VCaP (cell line): ENCODE measurements at regions not wholly inside any gene's neighbourhood (a gene's known extent, or its start where the extent isn't known, plus 50 kb on each side); places are given as distances from the start of the nearest gene placed in this dataset.

Experiments
- H3K27ac ChIP-seq: fragments of 450-650 bp; 2 replicates; pipeline ENCODE4 v1.5.1; 2017
- TF ChIP-seq, protein P1 (sequence below): fragments of 450-650 bp; conservative IDR thresholded peaks from 2 replicates; pipeline ENCODE4 v1.5.1; 2017; ENCODE audit warnings: mild to moderate bottlenecking, moderate library complexity

DNA sequence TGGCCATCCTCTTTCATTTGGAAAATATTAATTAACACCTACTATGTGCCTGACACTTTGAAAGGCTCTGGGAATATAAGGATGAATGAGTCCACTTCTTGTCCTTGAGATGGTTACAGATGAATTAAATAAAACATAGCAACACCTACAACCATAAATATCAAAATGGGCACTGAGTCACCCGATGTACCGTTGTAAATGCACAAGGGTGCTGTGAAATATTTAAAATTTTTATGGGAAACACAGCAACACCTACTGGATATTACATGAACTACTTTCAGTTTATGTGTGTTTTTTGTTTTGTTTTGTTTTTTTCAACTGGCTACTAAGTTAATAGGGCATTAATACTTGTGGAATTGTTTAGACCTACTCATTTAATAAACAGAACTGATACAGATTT is 239.0 kb upstream of the NAALADL2 start:
- TF ChIP-seq, protein P1, sequence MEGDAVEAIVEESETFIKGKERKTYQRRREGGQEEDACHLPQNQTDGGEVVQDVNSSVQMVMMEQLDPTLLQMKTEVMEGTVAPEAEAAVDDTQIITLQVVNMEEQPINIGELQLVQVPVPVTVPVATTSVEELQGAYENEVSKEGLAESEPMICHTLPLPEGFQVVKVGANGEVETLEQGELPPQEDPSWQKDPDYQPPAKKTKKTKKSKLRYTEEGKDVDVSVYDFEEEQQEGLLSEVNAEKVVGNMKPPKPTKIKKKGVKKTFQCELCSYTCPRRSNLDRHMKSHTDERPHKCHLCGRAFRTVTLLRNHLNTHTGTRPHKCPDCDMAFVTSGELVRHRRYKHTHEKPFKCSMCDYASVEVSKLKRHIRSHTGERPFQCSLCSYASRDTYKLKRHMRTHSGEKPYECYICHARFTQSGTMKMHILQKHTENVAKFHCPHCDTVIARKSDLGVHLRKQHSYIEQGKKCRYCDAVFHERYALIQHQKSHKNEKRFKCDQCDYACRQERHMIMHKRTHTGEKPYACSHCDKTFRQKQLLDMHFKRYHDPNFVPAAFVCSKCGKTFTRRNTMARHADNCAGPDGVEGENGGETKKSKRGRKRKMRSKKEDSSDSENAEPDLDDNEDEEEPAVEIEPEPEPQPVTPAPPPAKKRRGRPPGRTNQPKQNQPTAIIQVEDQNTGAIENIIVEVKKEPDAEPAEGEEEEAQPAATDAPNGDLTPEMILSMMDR = peak; percentile 28
- no peak overlapping the region for H3K27ac ChIP-seq

DNA sequence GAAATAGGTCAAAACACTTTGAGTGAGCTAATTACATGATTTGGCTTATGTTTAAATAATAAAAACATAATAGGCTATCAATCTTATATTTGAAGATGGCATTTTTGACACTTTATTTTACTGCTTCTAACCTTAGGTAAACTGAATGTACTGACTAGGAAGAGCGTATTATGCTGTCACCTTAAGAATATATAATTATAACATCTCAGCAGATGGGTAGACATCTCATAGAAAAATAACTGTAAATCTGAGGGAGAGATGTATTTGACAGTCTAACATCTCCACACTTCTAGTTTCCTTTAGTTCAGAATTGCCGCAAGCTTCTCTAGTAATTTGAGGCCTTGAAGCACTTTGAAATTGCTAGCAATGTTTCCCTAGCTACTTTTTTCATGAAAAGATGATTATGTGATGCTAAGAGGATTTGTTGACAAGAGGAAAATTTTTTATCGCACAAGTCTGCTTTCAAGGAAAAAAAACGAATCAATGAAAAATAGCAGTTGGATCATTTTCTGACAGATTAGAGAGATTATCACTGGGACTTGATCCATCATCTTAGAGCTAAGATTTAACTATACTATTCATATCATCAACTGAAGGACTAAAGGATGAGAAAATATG is 238.2 kb upstream of the NAALADL2 start:
- TF ChIP-seq, protein P1 = no peak
- H3K27ac ChIP-seq = no peak overlapping the region

DNA sequence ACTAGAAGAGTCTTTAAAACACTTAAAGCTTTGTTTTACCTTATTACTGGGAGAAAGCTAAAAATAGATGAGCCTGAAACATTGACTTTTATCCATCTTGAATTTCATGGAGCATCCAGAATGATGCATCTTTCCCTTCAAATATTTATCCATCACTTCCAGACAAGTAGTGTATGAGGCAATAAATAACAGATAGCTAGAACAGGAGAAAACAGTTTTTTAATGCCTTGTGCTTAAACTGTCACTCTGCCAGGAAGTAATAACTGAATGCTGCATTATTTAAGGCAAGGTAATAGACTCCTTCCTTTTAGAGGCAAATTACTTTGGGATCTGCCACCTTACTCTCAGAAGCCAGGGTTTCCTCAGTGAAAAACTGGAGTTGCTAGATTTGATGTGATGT is 225.8 kb upstream of the NAALADL2 start:
- no peak overlapping the region for H3K27ac ChIP-seq
- TF ChIP-seq, protein P1 = no peak

DNA sequence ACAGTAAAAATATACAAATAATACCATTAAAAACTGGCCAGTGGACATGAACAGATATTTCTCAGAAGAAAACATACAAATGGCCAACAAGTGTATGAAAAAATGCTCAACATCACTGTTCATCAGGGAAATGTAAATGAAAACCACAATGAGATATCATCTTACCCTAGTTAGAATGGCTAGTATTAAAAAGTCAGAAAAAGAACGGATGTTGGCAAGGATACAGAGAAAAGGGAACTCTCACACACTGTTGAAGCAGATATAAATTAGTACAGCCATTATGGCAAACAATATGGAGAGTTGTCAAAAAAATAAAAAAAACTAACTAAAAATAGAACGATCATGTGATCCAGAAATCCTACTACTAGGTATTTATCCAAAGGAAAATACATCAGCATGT is 222.7 kb upstream of the NAALADL2 start:
- no peak overlapping the region for H3K27ac ChIP-seq
- TF ChIP-seq, protein P1 = no peak

DNA sequence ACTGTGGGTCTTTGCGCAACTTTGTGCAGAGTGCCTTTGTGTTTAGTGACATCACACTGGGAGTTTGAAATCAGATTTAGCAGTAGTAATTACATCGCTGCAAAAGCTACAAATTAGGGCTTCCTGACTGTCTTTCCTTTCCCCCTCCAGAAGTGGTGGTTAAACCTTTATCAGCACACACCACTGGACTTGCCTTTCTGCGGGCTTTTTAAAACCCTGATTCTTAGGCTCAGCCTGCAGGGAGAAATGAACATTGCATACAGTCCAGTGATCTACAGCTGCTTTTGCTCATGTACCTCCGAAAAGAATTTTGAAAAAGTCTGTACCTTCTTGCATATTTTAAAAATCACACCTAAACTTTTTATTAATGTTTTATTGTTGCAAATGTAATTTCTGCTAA is 219.7 kb upstream of the NAALADL2 start:
- no peak overlapping the region for H3K27ac ChIP-seq
- TF ChIP-seq, protein P1 = no peak

DNA sequence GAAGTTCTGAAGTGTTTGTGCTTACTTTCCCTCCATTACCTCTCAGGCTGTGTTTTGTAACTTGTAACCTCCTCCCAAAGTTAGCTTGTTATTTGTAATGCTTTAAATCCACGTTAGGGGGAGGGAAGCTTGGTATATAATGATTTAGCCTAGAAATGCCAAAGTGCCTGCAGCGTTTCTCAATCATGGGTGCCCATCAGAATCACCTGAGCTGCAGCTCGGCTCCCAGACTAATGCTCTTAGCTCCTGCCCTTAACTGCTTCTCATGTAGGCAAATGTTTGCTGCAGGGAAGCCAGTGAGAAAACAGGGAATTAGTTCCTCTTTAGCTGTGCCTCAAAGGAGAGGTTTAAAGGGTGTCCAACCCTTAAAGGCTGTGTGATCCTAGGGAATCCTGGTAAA is 219.2 kb upstream of the NAALADL2 start:
- no peak overlapping the region for H3K27ac ChIP-seq
- TF ChIP-seq, protein P1 = no peak

DNA sequence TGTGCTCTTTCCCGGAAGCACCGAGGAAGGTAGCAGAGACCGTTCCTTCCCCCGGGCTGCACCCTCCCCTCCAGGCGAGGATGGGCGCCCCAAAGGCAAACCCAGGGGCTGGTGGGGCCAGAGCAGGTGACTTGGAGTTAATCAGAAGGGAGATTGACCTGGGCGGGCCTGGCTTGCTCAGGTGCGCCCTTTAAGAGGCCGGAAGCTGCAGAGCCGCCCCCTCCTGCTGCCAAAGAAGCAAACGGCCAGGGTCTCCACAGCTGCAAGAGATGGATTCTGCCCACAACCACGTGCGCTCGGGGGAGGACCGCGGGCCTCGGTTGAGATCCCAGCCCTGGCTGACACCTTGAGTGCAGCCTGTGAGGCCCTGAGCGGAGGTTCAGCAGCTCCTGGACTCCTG is 218.2 kb upstream of the NAALADL2 start:
- no peak overlapping the region for H3K27ac ChIP-seq
- TF ChIP-seq, protein P1 = no peak
